Neural cell (in vitro differentiated cells): ENCODE measurements at regions not wholly inside any gene's neighbourhood (a gene's known extent, or its start where the extent isn't known, plus 50 kb on each side); places are given as distances from the start of the nearest gene placed in this dataset.

Experiments used
- POLR2AphosphoS5 ChIP-seq: IDR thresholded peaks from 2 replicates; pipeline ENCODE4 v1.6.1; 2012
- RAD21 ChIP-seq: fragments of 450-650 bp; conservative IDR thresholded peaks from 2 replicates; pipeline ENCODE4 v1.6.1; 2014; ENCODE audit warnings: antibody characterized with exemption, mild to moderate bottlenecking, moderate library complexity
- TF ChIP-seq, protein P1 (sequence below): fragments of 450-650 bp; IDR thresholded peaks from 2 replicates; pipeline ENCODE4 v1.5.1; 2014; ENCODE audit warnings: antibody characterized with exemption, mild to moderate bottlenecking, moderate library complexity; ENCODE audit not compliant: poor library complexity, severe bottlenecking

DNA sequence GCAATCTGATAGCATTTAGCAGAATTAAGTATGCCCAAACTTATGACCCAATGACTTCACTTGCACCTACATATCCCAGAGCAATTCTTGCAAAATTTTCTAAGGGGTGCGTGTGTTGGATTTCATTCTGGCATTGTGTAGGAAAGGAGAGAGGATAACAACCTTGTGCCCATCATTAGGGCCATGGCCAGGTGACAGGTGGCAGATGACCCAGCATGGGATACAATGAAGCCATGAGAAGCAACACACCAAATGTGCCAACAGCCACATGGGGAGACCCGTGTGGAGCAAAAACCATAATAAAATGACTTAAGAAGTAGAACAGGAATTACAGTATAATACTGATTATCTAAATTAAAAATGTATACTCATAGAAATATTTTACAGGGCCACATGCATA is 166.9 kb upstream of the EPB41L3 start:
- TF ChIP-seq, protein P1, sequence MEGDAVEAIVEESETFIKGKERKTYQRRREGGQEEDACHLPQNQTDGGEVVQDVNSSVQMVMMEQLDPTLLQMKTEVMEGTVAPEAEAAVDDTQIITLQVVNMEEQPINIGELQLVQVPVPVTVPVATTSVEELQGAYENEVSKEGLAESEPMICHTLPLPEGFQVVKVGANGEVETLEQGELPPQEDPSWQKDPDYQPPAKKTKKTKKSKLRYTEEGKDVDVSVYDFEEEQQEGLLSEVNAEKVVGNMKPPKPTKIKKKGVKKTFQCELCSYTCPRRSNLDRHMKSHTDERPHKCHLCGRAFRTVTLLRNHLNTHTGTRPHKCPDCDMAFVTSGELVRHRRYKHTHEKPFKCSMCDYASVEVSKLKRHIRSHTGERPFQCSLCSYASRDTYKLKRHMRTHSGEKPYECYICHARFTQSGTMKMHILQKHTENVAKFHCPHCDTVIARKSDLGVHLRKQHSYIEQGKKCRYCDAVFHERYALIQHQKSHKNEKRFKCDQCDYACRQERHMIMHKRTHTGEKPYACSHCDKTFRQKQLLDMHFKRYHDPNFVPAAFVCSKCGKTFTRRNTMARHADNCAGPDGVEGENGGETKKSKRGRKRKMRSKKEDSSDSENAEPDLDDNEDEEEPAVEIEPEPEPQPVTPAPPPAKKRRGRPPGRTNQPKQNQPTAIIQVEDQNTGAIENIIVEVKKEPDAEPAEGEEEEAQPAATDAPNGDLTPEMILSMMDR = no peak
- TF ChIP-seq POLR2AphosphoS5 (no peak), RAD21 (no peak)
